H7 (cell line): ENCODE measurements at regions not wholly inside any gene's neighbourhood (a gene's known extent, or its start where the extent isn't known, plus 50 kb on each side); places are given as distances from the start of the nearest gene placed in this dataset.
A peak's percentile ranks its signal among the peaks of the same experiment; 100 is the strongest.

Source experiments
- DNase-seq: peaks from one replicate; pipeline ENCODE4 v3.0.0; 2012
- H3K27me3 ChIP-seq: 2 replicates; pipeline ENCODE4 v1.6.0; 2011; ENCODE audit warnings: mild to moderate bottlenecking, low read length; ENCODE audit not compliant: control insufficient read depth, insufficient read depth
- H3K36me3 ChIP-seq: replicated peaks from 2 replicates; pipeline ENCODE4 v1.5.1; 2011; ENCODE audit warnings: low read length; ENCODE audit not compliant: control insufficient read depth, insufficient read depth
- H3K4me3 ChIP-seq: 2 replicates; pipeline ENCODE4 v1.5.1; 2011; ENCODE audit warnings: low read depth, mild to moderate bottlenecking, control low read depth, low read length, moderate library complexity; ENCODE audit not compliant: insufficient read depth

- Histone ChIP-seq H3K4me3 (no peak overlapping the region), H3K27me3 (no peaks in the 10 kb centered on the region; the same call in 1 of the 2 replicates), H3K36me3 (no peaks in the 10 kb centered on the region)
- DNase-seq, result no peak
Measured at GRCh38 chr14:32010604-32011125, 66.4 kb upstream of the ARHGAP5 start.

GRCh38 chr14:32011225-32011624 is 65.9 kb upstream of the ARHGAP5 start:
- H3K36me3 ChIP-seq, result no peaks in the 10 kb centered on the region
- DNase-seq, result no peak
- no peaks in the 10 kb centered on the region; the same call in 1 of the 2 replicates for H3K27me3 ChIP-seq
- no peak overlapping the region for H3K4me3 ChIP-seq

GRCh38 chr14:32012062-32012461 is 65.0 kb upstream of the ARHGAP5 start:
- Histone ChIP-seq H3K4me3 (no peak overlapping the region), H3K27me3 (no peaks in the 10 kb centered on the region; the same call in 1 of the 2 replicates), H3K36me3 (no peaks in the 10 kb centered on the region)
- DNase-seq, result no peak

GRCh38 chr14:32012571-32012970 is 64.5 kb upstream of the ARHGAP5 start:
- Histone ChIP-seq H3K36me3 (no peaks in the 10 kb centered on the region), H3K4me3 (no peak overlapping the region), H3K27me3 (no peaks in the 10 kb centered on the region; the same call in 1 of the 2 replicates)
- no peak for DNase-seq

GRCh38 chr14:32013083-32013482 is 64.0 kb upstream of the ARHGAP5 start:
- Histone ChIP-seq H3K36me3 (no peaks in the 10 kb centered on the region), H3K4me3 (no peak overlapping the region), H3K27me3 (no peaks in the 10 kb centered on the region; the same call in 1 of the 2 replicates)
- peak; percentile 25 for DNase-seq

- Histone ChIP-seq H3K4me3 (no peak overlapping the region), H3K27me3 (no peaks in the 10 kb centered on the region), H3K36me3 (no peaks in the 10 kb centered on the region)
- DNase-seq, result no peak
Measured at GRCh38 chr14:32014057-32014456, 63.0 kb upstream of the ARHGAP5 start.

- Histone ChIP-seq H3K36me3 (no peaks in the 10 kb centered on the region), H3K27me3 (no peaks in the 10 kb centered on the region)
Measured at GRCh38 chr14:32014498-32014897, 62.6 kb upstream of the ARHGAP5 start.

GRCh38 chr14:32015166-32015565 is 61.9 kb upstream of the ARHGAP5 start:
- DNase-seq, result no peak
- no peaks in the 10 kb centered on the region for H3K36me3 ChIP-seq
- H3K27me3 ChIP-seq, result no peaks in the 10 kb centered on the region
- no peak overlapping the region for H3K4me3 ChIP-seq

More at GRCh38 chr14:32014498-32014897, 62.6 kb upstream of the ARHGAP5 start:
- H3K4me3 ChIP-seq, result no peak overlapping the region
- DNase-seq, result no peak

- Histone ChIP-seq H3K4me3 (no peak overlapping the region), H3K27me3 (no peaks in the 10 kb centered on the region), H3K36me3 (no peaks in the 10 kb centered on the region)
- no peak for DNase-seq
Measured at GRCh38 chr14:32017587-32017986, 59.5 kb upstream of the ARHGAP5 start.

GRCh38 chr14:32018391-32019092 is 58.6 kb upstream of the ARHGAP5 start:
- DNase-seq, result no peak
- H3K36me3 ChIP-seq, result no peaks in the 10 kb centered on the region
- H3K27me3 ChIP-seq, result no peaks in the 10 kb centered on the region

GRCh38 chr14:32019276-32019675 is 57.8 kb upstream of the ARHGAP5 start:
- no peak for DNase-seq
- Histone ChIP-seq H3K4me3 (no peak overlapping the region), H3K36me3 (no peaks in the 10 kb centered on the region), H3K27me3 (no peaks in the 10 kb centered on the region)

More at GRCh38 chr14:32018391-32019092, 58.6 kb upstream of the ARHGAP5 start:
- H3K4me3 ChIP-seq, result no peak overlapping the region

- H3K36me3 ChIP-seq, result no peaks in the 10 kb centered on the region
- no peak for DNase-seq
- no peak overlapping the region for H3K4me3 ChIP-seq
- H3K27me3 ChIP-seq, result no peaks in the 10 kb centered on the region
Measured at GRCh38 chr14:32020882-32021281, 56.2 kb upstream of the ARHGAP5 start.

- Histone ChIP-seq H3K36me3 (no peaks in the 10 kb centered on the region), H3K4me3 (no peak overlapping the region), H3K27me3 (no peaks in the 10 kb centered on the region)
- DNase-seq, result no peak
Measured at GRCh38 chr14:32021341-32021740, 55.8 kb upstream of the ARHGAP5 start.

- no peak for DNase-seq
- H3K27me3 ChIP-seq, result no peaks in the 10 kb centered on the region
Measured at GRCh38 chr14:32022525-32022924, 54.6 kb upstream of the ARHGAP5 start.

GRCh38 chr14:32022938-32023466 is 54.1 kb upstream of the ARHGAP5 start:
- DNase-seq, result no peak
- H3K27me3 ChIP-seq, result no peaks in the 10 kb centered on the region
- no peaks in the 10 kb centered on the region for H3K36me3 ChIP-seq
- H3K4me3 ChIP-seq, result no peak overlapping the region

More at GRCh38 chr14:32022525-32022924, 54.6 kb upstream of the ARHGAP5 start:
- Histone ChIP-seq H3K4me3 (no peak overlapping the region), H3K36me3 (no peaks in the 10 kb centered on the region)
